ENCODE measurements at regions not wholly inside any gene's neighbourhood (a gene's known extent, or its start where the extent isn't known, plus 50 kb on each side); places are given as distances from the start of the nearest gene placed in this dataset.

DNA sequence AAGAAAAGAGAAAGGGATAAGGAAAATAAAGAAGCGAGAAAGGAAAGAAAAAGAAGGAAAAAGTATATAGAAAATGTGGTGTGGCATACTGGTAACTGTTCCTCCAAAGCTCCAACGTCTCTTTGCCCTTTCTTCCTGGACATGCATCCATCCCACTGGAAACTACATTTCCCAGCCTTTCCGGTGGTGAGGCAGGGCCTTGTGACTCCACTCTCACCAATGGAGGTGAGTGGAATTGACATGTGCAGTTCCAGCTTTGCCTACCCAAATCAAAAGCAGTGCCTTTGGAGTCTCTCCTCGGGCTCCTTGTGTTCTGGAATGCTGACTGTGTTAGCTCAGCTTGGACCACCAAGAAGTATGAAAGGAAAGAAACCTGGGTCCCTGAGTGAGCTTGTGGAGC lies 161.2 kb downstream of the KCNA5 start:
- no peaks in the 10 kb centered on the region for H3K9me3 Mint-ChIP-seq

GRCh38 chr12:5206401-5207175 lies 162.9 kb downstream of the KCNA5 start:
- Mint-ChIP-seq H3K9me3 (no peaks in the 10 kb centered on the region), H3K36me3 (peaks cover 4% of the 10 kb centered on the region), H3K27me3 (peaks cover 37% of the 10 kb centered on the region), H3K4me3 (no peak overlapping the region), H3K27ac (no peak overlapping the region), H3K4me1 (ENCODE audit: unreplicated experiment) (peaks cover 11% of the 10 kb centered on the region)
- no peak for TF ChIP-seq CTCF (conservative IDR thresholded peaks at IDR 0.05)
- DNase-seq (ENCODE audit: extremely low spot score, unreplicated experiment): no peak

More for the DNA sequence above, 161.2 kb downstream of the KCNA5 start:
- Mint-ChIP-seq H3K27me3 (peaks cover 31% of the 10 kb centered on the region), H3K4me1 (ENCODE audit: unreplicated experiment) (peaks cover 18% of the 10 kb centered on the region), H3K4me3 (no peak overlapping the region), H3K36me3 (peaks cover 4% of the 10 kb centered on the region), H3K27ac (no peak overlapping the region)
- TF ChIP-seq CTCF (conservative IDR thresholded peaks at IDR 0.05): no peak
- DNase-seq (ENCODE audit: extremely low spot score, unreplicated experiment): no peak

- Mint-ChIP-seq H3K27me3 (peaks cover 49% of the 10 kb centered on the region), H3K27ac (no peak overlapping the region), H3K4me1 (ENCODE audit: unreplicated experiment) (no peaks in the 10 kb centered on the region), H3K36me3 (peaks cover 2% of the 10 kb centered on the region), H3K9me3 (no peaks in the 10 kb centered on the region), H3K4me3 (no peak overlapping the region)
- DNase-seq (ENCODE audit: extremely low spot score, unreplicated experiment): no peak
- TF ChIP-seq CTCF (conservative IDR thresholded peaks at IDR 0.05): no peak
Observed at GRCh38 chr12:5210179-5210922, 166.7 kb downstream of the KCNA5 start.

- Mint-ChIP-seq H3K4me3 (no peak overlapping the region), H3K27me3 (peaks cover 50% of the 10 kb centered on the region), H3K9me3 (no peaks in the 10 kb centered on the region), H3K27ac (no peak overlapping the region), H3K4me1 (ENCODE audit: unreplicated experiment) (no peaks in the 10 kb centered on the region), H3K36me3 (no peaks in the 10 kb centered on the region)
- TF ChIP-seq CTCF (conservative IDR thresholded peaks at IDR 0.05): no peak
- DNase-seq (ENCODE audit: extremely low spot score, unreplicated experiment): no peak
Observed at GRCh38 chr12:5210923-5211290, 167.2 kb downstream of the KCNA5 start.

- Mint-ChIP-seq H3K27me3 (peaks cover 61% of the 10 kb centered on the region), H3K4me1 (ENCODE audit: unreplicated experiment) (no peaks in the 10 kb centered on the region), H3K4me3 (no peak overlapping the region), H3K9me3 (no peaks in the 10 kb centered on the region), H3K36me3 (no peaks in the 10 kb centered on the region), H3K27ac (no peak overlapping the region)
- no peak for DNase-seq (ENCODE audit: extremely low spot score, unreplicated experiment)
- TF ChIP-seq CTCF (conservative IDR thresholded peaks at IDR 0.05): no peak
Observed at GRCh38 chr12:5213336-5213735, 169.7 kb downstream of the KCNA5 start.
